NCI-H774 (cell line): ENCODE measurements at regions not wholly inside any gene's neighbourhood (a gene's known extent, or its start where the extent isn't known, plus 50 kb on each side); places are given as distances from the start of the nearest gene placed in this dataset.
"Not testable (repeated sequence)": the region's sequence is repeated elsewhere in the genome, so short reads cannot be mapped to it uniquely, and the experiment has no call there.

Source experiments
- DNase-seq: peaks from one replicate; lab custom pipeline; 2025; lab: John Stamatoyannopoulos, UW

GRCh38 chr7:145104400-145104799 lies 268.5 kb upstream of the TPK1 start:
- no peak for DNase-seq

- DNase-seq = not testable (repeated sequence)
These were observed 266.3 kb upstream of the TPK1 start for GRCh38 chr7:145102199-145102598.

GRCh38 chr7:145092766-145093165 lies 256.9 kb upstream of the TPK1 start:
- no peak for DNase-seq

GRCh38 chr7:145088111-145088745 lies 252.4 kb upstream of the TPK1 start:
- no peak for DNase-seq

- no peak for DNase-seq
These were observed 246.7 kb upstream of the TPK1 start for GRCh38 chr7:145082366-145083161.

- DNase-seq = no peak
These were observed 229.6 kb upstream of the TPK1 start for GRCh38 chr7:145065473-145065872.

- DNase-seq = no peak
These were observed 228.3 kb upstream of the TPK1 start for GRCh38 chr7:145064114-145064513.

GRCh38 chr7:145053781-145054180 lies 217.9 kb upstream of the TPK1 start:
- no peak for DNase-seq

GRCh38 chr7:145050415-145050814 lies 214.6 kb upstream of the TPK1 start:
- DNase-seq = no peak

- DNase-seq = peak; percentile 40
These were observed 201.0 kb upstream of the TPK1 start for GRCh38 chr7:145036604-145037405.

GRCh38 chr7:145031162-145031561 lies 195.3 kb upstream of the TPK1 start:
- DNase-seq = no peak

- no peak for DNase-seq
These were observed 194.9 kb upstream of the TPK1 start for GRCh38 chr7:145030754-145031153.

- DNase-seq = no peak
These were observed 184.6 kb upstream of the TPK1 start for GRCh38 chr7:145020454-145020853.

- no peak for DNase-seq
These were observed 180.2 kb upstream of the TPK1 start for GRCh38 chr7:145016068-145016467.

- no peak for DNase-seq
These were observed 174.0 kb upstream of the TPK1 start for GRCh38 chr7:145009876-145010275.

- no peak for DNase-seq
These were observed 169.7 kb upstream of the TPK1 start for GRCh38 chr7:145005601-145006000.

GRCh38 chr7:144997512-144997911 lies 161.7 kb upstream of the TPK1 start:
- DNase-seq = no peak

GRCh38 chr7:144995495-144995894 lies 159.6 kb upstream of the TPK1 start:
- DNase-seq = no peak

GRCh38 chr7:144991041-144991440 lies 155.2 kb upstream of the TPK1 start:
- DNase-seq = no peak

- no peak for DNase-seq
These were observed 151.8 kb upstream of the TPK1 start for GRCh38 chr7:144987686-144988085.

GRCh38 chr7:144982133-144982532 lies 146.3 kb upstream of the TPK1 start:
- no peak for DNase-seq

- DNase-seq = no peak
These were observed 140.0 kb upstream of the TPK1 start for GRCh38 chr7:144975882-144976281.

- no peak for DNase-seq
These were observed 133.9 kb upstream of the TPK1 start for GRCh38 chr7:144969787-144970186.
